IMR-90 (cell line): ENCODE measurements at regions not wholly inside any gene's neighbourhood (a gene's known extent, or its start where the extent isn't known, plus 50 kb on each side); places are given as distances from the start of the nearest gene placed in this dataset.

Experiments
- ATAC-seq: fragments of 200-7000 bp; cut with Tn5 transposase; 2 replicates; pipeline ENCODE4 v1.9.1; 2020; ENCODE audit warnings: low read depth, mild to moderate bottlenecking, moderate library complexity
- BruUV-seq: library from RNA; stranded (reverse); fragments of 400-500 nt; replicated peaks from 2 replicates; lab custom pipeline; 2021; lab: Mats Ljungman, UMichigan
- CTCF ChIA-PET: fragments of 300-600 bp; formaldehyde crosslinking; extraction: SDS; loops from one replicate; lab custom pipeline; 2021; ENCODE audit warnings: antibody characterized with exemption; lab: Yijun Ruan, JAX
- POLR2A ChIA-PET: fragments of 300-600 bp; sonication (Branson Sonifier 250); formaldehyde crosslinking; loops from one replicate; lab custom pipeline; 2022; ENCODE audit warnings: antibody characterized with exemption; ENCODE audit not compliant: unreplicated experiment; lab: Charles Lee
- DNase-seq: peaks from one replicate; pipeline ENCODE4 v3.0.0; 2013
- H2AFZ ChIP-seq: replicated peaks from 2 replicates; pipeline ENCODE3; 2013; ENCODE audit warnings: low read length, mild to moderate bottlenecking; ENCODE audit not compliant: poor library complexity
- H2AK5ac ChIP-seq: 2 replicates; pipeline ENCODE4 v1.6.1; 2013; ENCODE audit warnings: low read depth, low read length, inconsistent platforms
- H2AK9ac ChIP-seq: replicated peaks from 2 replicates; pipeline ENCODE3; 2013; ENCODE audit warnings: mild to moderate bottlenecking, low read depth, low read length, moderate library complexity; ENCODE audit not compliant: poor library complexity
- H2BK120ac ChIP-seq: 2 replicates; pipeline ENCODE4 v1.6.1; 2013; ENCODE audit warnings: low read depth, low read length, inconsistent platforms
- H2BK15ac ChIP-seq: 3 replicates; pipeline ENCODE4 v1.6.1; 2013; ENCODE audit warnings: low read depth, low read length, inconsistent platforms
- H2BK20ac ChIP-seq: 2 replicates; pipeline ENCODE4 v1.6.1; 2013; ENCODE audit warnings: low read depth, mild to moderate bottlenecking, inconsistent platforms, low read length, moderate library complexity
- H2BK5ac ChIP-seq: 2 replicates; pipeline ENCODE4 v1.6.1; 2013; ENCODE audit warnings: mild to moderate bottlenecking, low read depth, low read length, inconsistent platforms; ENCODE audit not compliant: poor library complexity, severe bottlenecking
- H3K14ac ChIP-seq: replicated peaks from 2 replicates; pipeline ENCODE4 v1.6.1; 2013; ENCODE audit warnings: low read depth, low read length, inconsistent platforms
- H3K18ac ChIP-seq: 2 replicates; pipeline ENCODE4 v1.6.1; 2013; ENCODE audit warnings: low read depth, low read length, control low read depth
- H3K23ac ChIP-seq: 2 replicates; pipeline ENCODE4 v1.6.1; 2013; ENCODE audit warnings: low read depth, low read length, inconsistent platforms
- H3K27ac ChIP-seq: 2 replicates; pipeline ENCODE4 v1.5.1; 2013; ENCODE audit warnings: mild to moderate bottlenecking, control low read depth, low read length; ENCODE audit not compliant: insufficient read depth
- H3K27me3 ChIP-seq: 2 replicates; pipeline ENCODE4 v1.6.1; 2013; ENCODE audit warnings: low read length; ENCODE audit not compliant: control insufficient read depth, insufficient read depth
- H3K36me3 ChIP-seq: 2 replicates; pipeline ENCODE4 v1.6.1; 2013; ENCODE audit warnings: low read length, mixed read lengths; ENCODE audit not compliant: control insufficient read depth, insufficient read depth
- H3K4ac ChIP-seq: 2 replicates; pipeline ENCODE4 v1.6.1; 2013; ENCODE audit warnings: low read depth, low read length, inconsistent platforms
- H3K4me1 ChIP-seq: 2 replicates; pipeline ENCODE4 v1.6.1; 2013; ENCODE audit warnings: low read length, mixed read lengths; ENCODE audit not compliant: control insufficient read depth, insufficient read depth
- H3K4me2 ChIP-seq: 2 replicates; pipeline ENCODE4 v1.6.1; 2013; ENCODE audit warnings: low read depth, mild to moderate bottlenecking, control low read depth, low read length, moderate library complexity
- H3K4me3 ChIP-seq: 2 replicates; pipeline ENCODE4 v1.5.1; 2013; ENCODE audit warnings: low read depth, mild to moderate bottlenecking, control low read depth, low read length, moderate library complexity; ENCODE audit not compliant: insufficient read depth
- H3K56ac ChIP-seq: 2 replicates; pipeline ENCODE4 v1.6.1; 2013; ENCODE audit warnings: low read length, inconsistent platforms; ENCODE audit not compliant: insufficient read depth; ENCODE audit errors: extremely low read depth
- H3K79me1 ChIP-seq, 2 experiments: 2 replicates each; pipeline ENCODE4 v1.6.1; 2013; ENCODE audit warnings: low read length in 2 of 2, inconsistent platforms in 1 of 2, low read depth in 1 of 2
- H3K9ac ChIP-seq: 2 replicates; pipeline ENCODE4 v1.6.1; 2013; ENCODE audit warnings: low read depth, low read length, control low read depth
- H3K9me1 ChIP-seq: 2 replicates; pipeline ENCODE4 v1.6.1; 2013; ENCODE audit warnings: low read length, inconsistent platforms; ENCODE audit not compliant: insufficient read depth
- H3K9me3 ChIP-seq: 2 replicates; pipeline ENCODE4 v1.6.1; 2013; ENCODE audit warnings: low read length; ENCODE audit not compliant: control insufficient read depth, insufficient read depth
- H4K20me1 ChIP-seq: 2 replicates; pipeline ENCODE4 v1.6.1; 2013; ENCODE audit warnings: low read length, inconsistent platforms; ENCODE audit not compliant: insufficient read depth
- H4K5ac ChIP-seq: 2 replicates; pipeline ENCODE4 v1.6.1; 2013; ENCODE audit warnings: mild to moderate bottlenecking, low read depth, low read length, control low read depth
- H4K8ac ChIP-seq, 2 experiments: 2 replicates each; pipeline ENCODE4 v1.6.1; 2013; ENCODE audit warnings: low read depth in 2 of 2, low read length in 2 of 2, control low read depth in 1 of 2, inconsistent platforms in 1 of 2
- H4K91ac ChIP-seq: 2 replicates; pipeline ENCODE4 v1.6.1; 2013; ENCODE audit warnings: low read depth, low read length, inconsistent platforms; ENCODE audit not compliant: insufficient read depth
- BHLHE40 ChIP-seq: fragments of 150-350 bp; IDR thresholded peaks from 2 replicates; pipeline ENCODE4 v1.6.1; 2016; ENCODE audit warnings: mild to moderate bottlenecking, low read depth, low read length
- CHD1 ChIP-seq: IDR thresholded peaks from 2 replicates; pipeline ENCODE4 v1.6.1; 2012; ENCODE audit warnings: low read depth, low read length, improper control_type of control experiment
- FOS ChIP-seq: fragments of 150-350 bp; IDR thresholded peaks from 2 replicates; pipeline ENCODE4 v1.6.1; 2016; ENCODE audit warnings: low read depth, low read length
- WGBS, 2 experiments: methylation state at CpG; one replicate each; pipeline versions ENCODE4 v1.1.5 to v1.1.7; 2013; ENCODE audit warnings: missing lambda C conversion rate in 2 of 2; ENCODE audit not compliant: insufficient read length in 1 of 2; ENCODE audit errors: extremely low coverage in 2 of 2; 5-methylcytosine and 5-hydroxymethylcytosine counted together
- dilution Hi-C: fragments of 300-500 bp; cut with HindIII; formaldehyde crosslinking; loops from one replicate; pipeline ENCODE4 v1.14.3; 2018; ENCODE audit warnings: low sequenced_read_pairs; ENCODE audit not compliant: unreplicated experiment
- in situ Hi-C: fragments of 300-500 bp; cut with MboI; formaldehyde crosslinking; loops from 3 replicates; pipeline ENCODE4 v1.14.3; 2019; ENCODE audit warnings: low sequenced_read_pairs, inconsistent platforms, mixed read lengths
- intact Hi-C: fragments of 100-400 bp; cut with micrococcal nuclease; formaldehyde crosslinking; loops from 2 replicates; pipeline ENCODE4 v1.10.0; 2022

DNA sequence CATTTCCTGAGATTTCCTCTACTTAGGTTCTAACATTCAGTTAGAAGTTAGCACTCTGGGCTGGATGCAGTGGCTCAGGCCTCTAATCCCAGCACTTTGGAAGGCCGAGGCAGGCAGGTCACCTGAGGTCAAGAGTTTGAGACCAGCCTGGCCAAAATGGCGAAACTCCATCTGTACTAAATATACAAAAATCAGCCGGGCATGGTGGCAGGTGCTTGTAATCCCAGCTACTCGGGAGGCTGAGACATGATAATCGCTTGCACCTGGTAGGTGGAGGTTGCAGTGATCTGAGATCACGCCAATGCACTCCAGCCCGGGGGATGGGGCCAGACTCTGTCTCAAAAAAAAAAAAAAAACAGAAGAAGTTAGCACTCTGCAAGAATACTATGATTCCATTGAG lies 1430.9 kb downstream of the CDH11 start:
- POLR2A ChIA-PET: no interaction called here
- Histone ChIP-seq H3K18ac (no peak overlapping the region), H3K9me1 (no peaks in the 10 kb centered on the region), H4K20me1 (no peaks in the 10 kb centered on the region), H2BK5ac (no peak overlapping the region), H2BK20ac (no peak overlapping the region), H4K8ac (no peak overlapping the region), H2AK5ac (no peak overlapping the region), H4K91ac (no peak overlapping the region), H3K36me3 (no peaks in the 10 kb centered on the region), H2BK15ac (no peak overlapping the region), H3K4me3 (no peak overlapping the region), H2BK120ac (no peak overlapping the region), H3K14ac (no peak overlapping the region), H3K79me1 (no peaks in the 10 kb centered on the region), H4K5ac (no peak overlapping the region), H3K23ac (no peak overlapping the region), H3K9ac (no peak overlapping the region), H3K27me3 (no peaks in the 10 kb centered on the region), H3K9me3 (peaks cover 7% of the 10 kb centered on the region), H3K56ac (no peak overlapping the region), H3K4ac (no peak overlapping the region), H3K27ac (no peak overlapping the region), H2AFZ (no peak overlapping the region), H3K4me1 (no peaks in the 10 kb centered on the region), H3K4me2 (no peak overlapping the region), H2AK9ac (no peak overlapping the region)
- no peak for ATAC-seq
- in situ Hi-C loops: no loop called here
- CTCF ChIA-PET: no interaction called here
- no peak for DNase-seq
- WGBS, 2 experiments: no CpG with 5 or more reads among the region's 7 CpGs
- intact Hi-C loops: no loop called here
- no TSS peak for BruUV-seq
- no peak for TF ChIP-seq FOS
- TF ChIP-seq CHD1: no peak
- no peak for TF ChIP-seq BHLHE40
- dilution Hi-C loops: no loop called here
